PC-3 (cell line): ENCODE measurements at regions not wholly inside any gene's neighbourhood (a gene's known extent, or its start where the extent isn't known, plus 50 kb on each side); places are given as distances from the start of the nearest gene placed in this dataset.
A peak's percentile ranks its signal among the peaks of the same experiment; 100 is the strongest.

Experiments
- ATAC-seq: fragments of 200-7000 bp; cut with Tn5 transposase; 2 replicates; pipeline ENCODE4 v1.9.1; 2020; ENCODE audit warnings: mild to moderate bottlenecking, moderate library complexity
- BruUV-seq: library from RNA; stranded (reverse); fragments of 400-500 nt; replicated peaks from 2 replicates; lab custom pipeline; 2021; lab: Mats Ljungman, UMichigan
- CTCF ChIA-PET: fragments of 300-600 bp; sonication (Branson Sonifier 250); formaldehyde crosslinking; loops from one replicate; lab custom pipeline; 2022; ENCODE audit warnings: antibody characterized with exemption; lab: Charles Lee
- POLR2A ChIA-PET: fragments of 300-600 bp; sonication (Branson Sonifier 250); formaldehyde crosslinking; loops from one replicate; lab custom pipeline; 2022; ENCODE audit warnings: antibody characterized with exemption; ENCODE audit not compliant: unreplicated experiment; lab: Charles Lee
- DNase-seq: peaks from one replicate; pipeline ENCODE4 v3.0.0-alpha.2; 2015
- H2AFZ ChIP-seq: fragments of 300-600 bp; sonication (generic); 2 replicates; pipeline ENCODE4 v1.6.0; 2016; ENCODE audit warnings: antibody characterized with exemption, low read length
- H3F3A ChIP-seq: fragments of 300-600 bp; sonication (generic); one replicate; pipeline ENCODE4 v1.6.0; 2017; ENCODE audit warnings: antibody characterized with exemption, low read length, control low read depth, mild to moderate bottlenecking; ENCODE audit not compliant: unreplicated experiment
- H3K27ac ChIP-seq: fragments of 300-600 bp; sonication (generic); 2 replicates; pipeline ENCODE4 v1.5.1; 2016; ENCODE audit warnings: mild to moderate bottlenecking, low read length
- H3K27me3 ChIP-seq: fragments of 300-600 bp; sonication (generic); 2 replicates; pipeline ENCODE4 v1.6.1; 2016; ENCODE audit warnings: low read length, mixed read lengths
- H3K36me3 ChIP-seq: fragments of 300-600 bp; sonication (generic); 2 replicates; pipeline ENCODE4 v1.6.1; 2016; ENCODE audit warnings: low read depth, mixed run types, low read length, mixed read lengths
- H3K4me1 ChIP-seq: fragments of 300-600 bp; sonication (generic); 2 replicates; pipeline ENCODE4 v1.5.1; 2016; ENCODE audit warnings: low read length; ENCODE audit not compliant: insufficient read depth
- H3K4me2 ChIP-seq: fragments of 300-600 bp; sonication (generic); 2 replicates; pipeline ENCODE4 v1.6.0; 2016; ENCODE audit warnings: low read length
- H3K4me3 ChIP-seq: fragments of 300-600 bp; sonication (generic); 2 replicates; pipeline ENCODE4 v1.5.1; 2016; ENCODE audit warnings: mild to moderate bottlenecking, low read length, mixed read lengths
- H3K79me2 ChIP-seq: fragments of 300-600 bp; sonication (generic); 2 replicates; pipeline ENCODE4 v1.6.1; 2017; ENCODE audit warnings: low read length, mixed read lengths
- H3K9ac ChIP-seq: fragments of 300-600 bp; sonication (generic); 2 replicates; pipeline ENCODE4 v1.6.0; 2016; ENCODE audit warnings: mild to moderate bottlenecking, low read length
- H3K9me2 ChIP-seq: fragments of 300-600 bp; sonication (generic); replicated peaks from 2 replicates; pipeline ENCODE4 v1.6.1; 2016; ENCODE audit warnings: mixed run types, low read length, mixed read lengths
- H3K9me3 ChIP-seq: fragments of 300-600 bp; sonication (generic); 2 replicates; pipeline ENCODE4 v1.6.1; 2016; ENCODE audit warnings: low read length, mixed read lengths
- H4K20me1 ChIP-seq: fragments of 300-600 bp; sonication (generic); 2 replicates; pipeline ENCODE4 v1.6.1; 2016; ENCODE audit warnings: low read length, mixed read lengths
- EZH2 ChIP-seq: fragments of 300-600 bp; sonication (generic); IDR thresholded peaks from one replicate; pipeline ENCODE4 v1.6.1; 2017; ENCODE audit warnings: antibody characterized with exemption, mild to moderate bottlenecking, low read length; ENCODE audit not compliant: unreplicated experiment
- EZH2phosphoT487 ChIP-seq: fragments of 300-600 bp; sonication (generic); IDR thresholded peaks from 2 replicates; pipeline ENCODE4 v1.6.1; 2018; ENCODE audit warnings: mild to moderate bottlenecking, antibody characterized with exemption, low read length, borderline replicate concordance
- intact Hi-C: fragments of 100-400 bp; cut with micrococcal nuclease; formaldehyde crosslinking; loops from 2 replicates; pipeline ENCODE4 v1.9.0; 2023
- TF ChIP-seq, protein P1 (sequence below): fragments of 300-600 bp; sonication (generic); conservative IDR thresholded peaks from 2 replicates; pipeline ENCODE4 v1.5.1; 2017; ENCODE audit warnings: antibody characterized with exemption, low read depth, mild to moderate bottlenecking, low read length

DNA sequence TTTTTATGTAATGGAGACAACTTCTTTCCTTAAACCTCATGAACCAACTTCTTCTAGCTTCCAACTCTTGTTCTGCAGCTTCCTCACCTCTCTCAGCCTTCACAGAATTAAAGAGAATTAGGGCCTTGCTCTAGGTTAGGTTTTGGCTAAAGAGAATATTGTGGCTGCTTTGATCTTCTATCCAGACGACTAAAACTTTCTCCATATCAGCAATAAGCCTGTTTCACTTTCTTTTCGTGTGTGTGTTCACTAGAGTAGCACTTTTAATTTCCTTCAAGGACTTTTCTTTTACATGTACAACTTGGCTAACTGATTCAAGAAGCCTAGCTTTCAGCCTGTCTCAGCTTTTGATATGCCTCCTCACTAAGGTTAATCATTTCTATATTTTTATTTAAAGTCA is 596.1 kb upstream of the NRSN1 start:
- POLR2A ChIA-PET: no interaction called here
- Histone ChIP-seq H3K9me2 (no peaks in the 10 kb centered on the region), H3K9ac (no peak overlapping the region), H3K9me3 (no peaks in the 10 kb centered on the region), H3K27me3 (no peaks in the 10 kb centered on the region), H3F3A (no peaks in the 10 kb centered on the region), H3K36me3 (no peaks in the 10 kb centered on the region), H2AFZ (no peak overlapping the region), H4K20me1 (no peaks in the 10 kb centered on the region), H3K79me2 (no peaks in the 10 kb centered on the region), H3K4me3 (no peak overlapping the region), H3K4me1 (peaks cover 25% of the 10 kb centered on the region), H3K27ac (no peak overlapping the region), H3K4me2 (no peak overlapping the region)
- intact Hi-C loops: no loop called here
- no peak for TF ChIP-seq EZH2
- TF ChIP-seq, protein P1, sequence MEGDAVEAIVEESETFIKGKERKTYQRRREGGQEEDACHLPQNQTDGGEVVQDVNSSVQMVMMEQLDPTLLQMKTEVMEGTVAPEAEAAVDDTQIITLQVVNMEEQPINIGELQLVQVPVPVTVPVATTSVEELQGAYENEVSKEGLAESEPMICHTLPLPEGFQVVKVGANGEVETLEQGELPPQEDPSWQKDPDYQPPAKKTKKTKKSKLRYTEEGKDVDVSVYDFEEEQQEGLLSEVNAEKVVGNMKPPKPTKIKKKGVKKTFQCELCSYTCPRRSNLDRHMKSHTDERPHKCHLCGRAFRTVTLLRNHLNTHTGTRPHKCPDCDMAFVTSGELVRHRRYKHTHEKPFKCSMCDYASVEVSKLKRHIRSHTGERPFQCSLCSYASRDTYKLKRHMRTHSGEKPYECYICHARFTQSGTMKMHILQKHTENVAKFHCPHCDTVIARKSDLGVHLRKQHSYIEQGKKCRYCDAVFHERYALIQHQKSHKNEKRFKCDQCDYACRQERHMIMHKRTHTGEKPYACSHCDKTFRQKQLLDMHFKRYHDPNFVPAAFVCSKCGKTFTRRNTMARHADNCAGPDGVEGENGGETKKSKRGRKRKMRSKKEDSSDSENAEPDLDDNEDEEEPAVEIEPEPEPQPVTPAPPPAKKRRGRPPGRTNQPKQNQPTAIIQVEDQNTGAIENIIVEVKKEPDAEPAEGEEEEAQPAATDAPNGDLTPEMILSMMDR: no peak
- no peak for TF ChIP-seq EZH2phosphoT487
- DNase-seq (no peak), ATAC-seq (no peak)
- no TSS peak for BruUV-seq
- CTCF ChIA-PET: no interaction called here

DNA sequence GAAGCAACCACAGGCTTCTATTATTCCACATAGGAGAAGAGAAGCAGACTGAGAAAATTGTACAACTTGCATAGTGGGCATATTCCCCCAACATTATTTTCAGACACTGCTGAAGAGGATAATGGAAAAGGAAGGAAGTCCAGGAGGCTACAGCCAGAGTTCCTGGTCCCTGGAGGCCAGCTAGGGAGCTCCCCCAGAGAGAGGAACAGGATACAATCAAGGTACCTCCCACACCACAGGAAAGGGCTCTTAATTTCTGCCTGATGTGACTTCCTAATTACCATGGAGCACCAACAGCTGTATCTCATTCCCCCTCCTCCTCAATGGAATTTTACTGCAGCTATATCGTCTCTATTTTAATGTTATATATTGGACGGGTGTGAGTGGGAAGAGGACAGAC is 594.3 kb upstream of the NRSN1 start:
- Histone ChIP-seq H3K9me2 (no peaks in the 10 kb centered on the region), H3F3A (no peaks in the 10 kb centered on the region), H3K4me1 (peaks cover 16% of the 10 kb centered on the region), H3K4me3 (no peak overlapping the region), H3K79me2 (no peaks in the 10 kb centered on the region), H3K9me3 (no peaks in the 10 kb centered on the region), H3K4me2 (no peak overlapping the region), H3K36me3 (no peaks in the 10 kb centered on the region), H4K20me1 (no peaks in the 10 kb centered on the region), H2AFZ (no peak overlapping the region), H3K27me3 (no peaks in the 10 kb centered on the region), H3K27ac (no peak overlapping the region), H3K9ac (no peak overlapping the region)
- CTCF ChIA-PET: no interaction called here
- intact Hi-C loops: no loop called here
- no peak for DNase-seq
- TF ChIP-seq EZH2 (no peak), EZH2phosphoT487 (no peak)
- TF ChIP-seq, protein P1: no peak
- no peak for ATAC-seq
- no TSS peak for BruUV-seq
- POLR2A ChIA-PET: no interaction called here

DNA sequence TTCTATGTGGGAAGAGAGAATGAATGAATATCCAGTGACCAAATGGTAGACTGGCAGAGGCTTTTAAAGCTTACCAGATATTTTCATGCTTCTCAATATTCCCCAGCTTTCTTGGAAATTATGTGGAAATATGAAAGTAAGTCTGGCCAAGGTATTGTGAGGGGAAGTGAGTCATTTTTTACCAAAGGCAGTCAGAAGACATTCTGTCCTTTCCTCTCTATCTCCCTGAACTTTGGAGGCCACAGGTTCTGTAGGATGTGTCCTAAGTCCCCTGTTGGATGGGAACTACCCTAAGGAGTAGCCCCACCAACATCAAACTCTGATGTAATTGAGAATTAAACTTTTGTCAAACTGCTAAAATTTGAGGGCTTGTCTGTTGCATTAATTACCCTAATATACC is 593.8 kb upstream of the NRSN1 start:
- Histone ChIP-seq H3K9me2 (no peaks in the 10 kb centered on the region), H3K27ac (no peak overlapping the region), H4K20me1 (no peaks in the 10 kb centered on the region), H3F3A (no peaks in the 10 kb centered on the region), H3K9me3 (no peaks in the 10 kb centered on the region), H3K36me3 (no peaks in the 10 kb centered on the region), H3K4me3 (no peak overlapping the region), H3K9ac (no peak overlapping the region), H3K27me3 (no peaks in the 10 kb centered on the region), H3K79me2 (no peaks in the 10 kb centered on the region), H2AFZ (no peak overlapping the region), H3K4me2 (no peak overlapping the region), H3K4me1 (peaks cover 11% of the 10 kb centered on the region; the same call in 1 of the 2 replicates)
- TF ChIP-seq, protein P1: no peak
- no peak for TF ChIP-seq EZH2
- no peak for TF ChIP-seq EZH2phosphoT487
- BruUV-seq: no TSS peak
- peak; percentile 50 for ATAC-seq
- DNase-seq: peak; percentile 15
- intact Hi-C loops: no loop called here
- CTCF ChIA-PET: no interaction called here
- POLR2A ChIA-PET: no interaction called here
